Adrenal gland (tissue), 5 donors: ENCODE measurements at regions not wholly inside any gene's neighbourhood (a gene's known extent, or its start where the extent isn't known, plus 50 kb on each side); places are given as distances from the start of the nearest gene placed in this dataset.

Experiments used
- CTCF ChIP-seq, 6 experiments: fragments of 450-650 bp in 4 of 6; fragments of 200-600 bp in 2 of 6; sonication (generic) in 1 of 6; IDR thresholded peaks; 1 replicate in 5 of 6; 2 replicates in 1 of 6; pipeline versions ENCODE4 v1.5.1 to v1.8.0; 2016 to 2021; ENCODE audit warnings: antibody characterized with exemption in 6 of 6, mild to moderate bottlenecking in 2 of 6, moderate library complexity in 1 of 6
- POLR2A ChIP-seq, 2 donors: fragments of 450-650 bp; IDR thresholded peaks; one replicate each; pipeline ENCODE4 v1.6.1; 2017; ENCODE audit warnings: antibody characterized with exemption in 2 of 2, mild to moderate bottlenecking in 2 of 2, moderate library complexity in 1 of 2
- donor health status: DM: no; HTN: no; CAD: no.

GRCh38 chr9:3608011-3608410 lies 82.2 kb upstream of the RFX3 start:
- TF ChIP-seq CTCF (IDR thresholded peaks at IDR 0.05) (no peak), POLR2A (IDR thresholded peaks at IDR 0.05) (no peak)
